ENCODE measurements at regions not wholly inside any gene's neighbourhood (a gene's known extent, or its start where the extent isn't known, plus 50 kb on each side); places are given as distances from the start of the nearest gene placed in this dataset.

DNA sequence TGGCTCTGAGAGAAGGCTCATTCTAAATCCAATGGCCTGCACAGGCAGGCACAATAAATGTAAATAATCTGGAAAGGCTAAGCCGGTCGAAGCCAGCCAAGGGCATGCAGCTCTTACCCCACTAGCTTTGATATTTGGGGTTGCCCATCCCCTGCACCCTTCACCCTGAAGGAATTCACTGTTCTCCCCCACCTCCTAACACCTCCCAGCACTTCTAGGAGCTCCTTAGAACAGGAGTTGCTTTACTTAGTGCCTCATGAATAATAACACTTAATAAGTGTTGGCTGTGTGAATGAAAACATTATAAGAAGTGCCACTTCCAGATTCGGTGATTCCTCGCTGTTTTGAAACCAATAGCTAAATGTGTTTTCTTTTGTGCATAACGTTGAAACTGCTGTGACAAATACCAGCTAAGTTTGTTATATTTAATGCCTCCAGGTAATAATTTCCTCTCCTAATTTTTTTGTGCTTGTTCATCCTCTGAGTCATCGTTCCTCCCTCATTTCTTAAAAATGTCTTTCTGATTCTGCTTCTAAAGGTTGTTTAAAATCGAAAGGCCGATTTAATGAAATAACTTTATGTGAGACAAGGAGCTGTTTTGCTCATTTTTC, 458.8 kb downstream of the METTL4 start:
- POLR2A ChIA-PET, result no interaction called here
- no peak for TF ChIP-seq ZNF384 (IDR thresholded peaks at IDR 0.05)
- TF ChIP-seq NFRKB (IDR thresholded peaks at IDR 0.05), result no peak
- TF ChIP-seq FOXM1 (IDR thresholded peaks at IDR 0.05; ENCODE audit: borderline replicate concordance), result no peak
- no peak for TF ChIP-seq ARNT (IDR thresholded peaks at IDR 0.05)
- TF ChIP-seq SP1 (IDR thresholded peaks at IDR 0.05), result no peak
- no peak for TF ChIP-seq FOXK2 (IDR thresholded peaks at IDR 0.05)
- no peak for TF ChIP-seq LEF1 (IDR thresholded peaks at IDR 0.05; ENCODE audit: borderline replicate concordance)
- no peak for TF ChIP-seq TARDBP (IDR thresholded peaks at IDR 0.05)
- no peak for TF ChIP-seq SUZ12 (IDR thresholded peaks at IDR 0.05)
- no peak for TF ChIP-seq L3MBTL2 (conservative IDR thresholded peaks at IDR 0.05)
- no peak for TF ChIP-seq ELF4 (IDR thresholded peaks at IDR 0.05)
- TF ChIP-seq CTBP1 (IDR thresholded peaks at IDR 0.05; ENCODE audit: borderline replicate concordance), result no peak
- TF ChIP-seq, protein P1, sequence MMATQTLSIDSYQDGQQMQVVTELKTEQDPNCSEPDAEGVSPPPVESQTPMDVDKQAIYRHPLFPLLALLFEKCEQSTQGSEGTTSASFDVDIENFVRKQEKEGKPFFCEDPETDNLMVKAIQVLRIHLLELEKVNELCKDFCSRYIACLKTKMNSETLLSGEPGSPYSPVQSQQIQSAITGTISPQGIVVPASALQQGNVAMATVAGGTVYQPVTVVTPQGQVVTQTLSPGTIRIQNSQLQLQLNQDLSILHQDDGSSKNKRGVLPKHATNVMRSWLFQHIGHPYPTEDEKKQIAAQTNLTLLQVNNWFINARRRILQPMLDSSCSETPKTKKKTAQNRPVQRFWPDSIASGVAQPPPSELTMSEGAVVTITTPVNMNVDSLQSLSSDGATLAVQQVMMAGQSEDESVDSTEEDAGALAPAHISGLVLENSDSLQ (IDR thresholded peaks at IDR 0.05), result no peak
- TF ChIP-seq HDGF (IDR thresholded peaks at IDR 0.05; ENCODE audit: borderline replicate concordance), result no peak
- TF ChIP-seq BHLHE40 (IDR thresholded peaks at IDR 0.05; ENCODE audit: borderline replicate concordance), result no peak
- no peak for TF ChIP-seq FOXA1 (IDR thresholded peaks at IDR 0.05)
- DNase-seq (ENCODE audit: extremely low spot score), result no peak
- CTCF ChIA-PET, result no interaction called here

DNA sequence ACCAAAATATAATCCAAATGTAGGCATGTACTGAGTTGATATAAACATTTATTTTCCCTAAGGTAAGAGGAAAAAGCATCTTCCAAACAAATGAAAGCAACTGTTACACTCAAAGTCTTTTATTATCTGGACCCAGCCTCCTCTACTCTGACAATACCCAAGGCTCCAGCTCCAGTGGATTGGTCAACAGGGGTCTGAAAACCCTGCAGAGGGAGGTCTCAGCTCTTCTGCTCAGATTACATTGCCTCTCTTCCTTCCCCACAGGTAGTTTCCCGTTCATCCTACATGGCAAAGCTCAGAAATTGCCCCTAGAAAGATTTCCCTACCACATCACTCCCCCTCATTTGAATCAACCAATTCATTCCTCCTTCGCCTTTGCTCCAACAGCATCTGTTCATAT, 457.0 kb downstream of the METTL4 start:
- ChIA-PET POLR2A (no interaction called here), CTCF (interaction anchor here (1.4 kb wide), 1 partner anchor 10 kb away, joined by 5 read pairs; no protein-coding TSS in a partner anchor)
- TF ChIP-seq SUZ12 (IDR thresholded peaks at IDR 0.05) (no peak), FOXK2 (IDR thresholded peaks at IDR 0.05) (no peak), ZNF384 (IDR thresholded peaks at IDR 0.05) (no peak), SP1 (IDR thresholded peaks at IDR 0.05) (no peak), FOXM1 (IDR thresholded peaks at IDR 0.05; ENCODE audit: borderline replicate concordance) (no peak), LEF1 (IDR thresholded peaks at IDR 0.05; ENCODE audit: borderline replicate concordance) (no peak), CTBP1 (IDR thresholded peaks at IDR 0.05; ENCODE audit: borderline replicate concordance) (no peak), ARNT (IDR thresholded peaks at IDR 0.05) (no peak), BHLHE40 (IDR thresholded peaks at IDR 0.05; ENCODE audit: borderline replicate concordance) (no peak), TARDBP (IDR thresholded peaks at IDR 0.05) (no peak), ELF4 (IDR thresholded peaks at IDR 0.05) (no peak), L3MBTL2 (conservative IDR thresholded peaks at IDR 0.05) (no peak), HDGF (IDR thresholded peaks at IDR 0.05; ENCODE audit: borderline replicate concordance) (no peak), FOXA1 (IDR thresholded peaks at IDR 0.05) (no peak), NFRKB (IDR thresholded peaks at IDR 0.05) (no peak)
- TF ChIP-seq, protein P1 (IDR thresholded peaks at IDR 0.05), result no peak
- no peak for DNase-seq (ENCODE audit: extremely low spot score)

DNA sequence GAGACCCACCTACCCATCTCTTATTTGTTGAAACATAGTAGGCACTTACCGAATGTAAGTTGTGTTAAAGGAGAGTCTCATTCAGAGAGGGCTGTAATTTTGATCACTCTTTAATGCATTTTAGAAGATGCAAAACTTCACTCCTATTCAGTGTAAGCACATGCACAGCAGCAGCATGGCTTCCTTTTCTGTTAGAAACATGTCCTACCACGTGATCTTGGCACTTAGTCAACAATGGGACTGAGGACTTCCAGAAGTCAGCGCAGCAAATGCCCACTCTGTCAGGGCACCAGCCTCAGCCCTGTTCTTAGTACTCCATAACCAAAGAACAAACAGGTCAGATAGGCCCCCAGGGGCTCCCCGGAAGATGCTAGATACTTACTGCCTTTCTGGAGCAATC, 456.5 kb downstream of the METTL4 start:
- no peak for TF ChIP-seq LEF1 (IDR thresholded peaks at IDR 0.05; ENCODE audit: borderline replicate concordance)
- TF ChIP-seq SP1 (IDR thresholded peaks at IDR 0.05), result no peak
- no peak for TF ChIP-seq ZNF384 (IDR thresholded peaks at IDR 0.05)
- TF ChIP-seq NFRKB (IDR thresholded peaks at IDR 0.05), result no peak
- no peak for TF ChIP-seq L3MBTL2 (conservative IDR thresholded peaks at IDR 0.05)
- TF ChIP-seq, protein P1 (IDR thresholded peaks at IDR 0.05), result no peak
- TF ChIP-seq SUZ12 (IDR thresholded peaks at IDR 0.05), result no peak
- TF ChIP-seq FOXM1 (IDR thresholded peaks at IDR 0.05; ENCODE audit: borderline replicate concordance), result no peak
- ChIA-PET POLR2A (no interaction called here), CTCF (interaction anchor here (1.4 kb wide), 1 partner anchor 10 kb away, joined by 5 read pairs; no protein-coding TSS in a partner anchor)
- no peak for DNase-seq (ENCODE audit: extremely low spot score)

DNA sequence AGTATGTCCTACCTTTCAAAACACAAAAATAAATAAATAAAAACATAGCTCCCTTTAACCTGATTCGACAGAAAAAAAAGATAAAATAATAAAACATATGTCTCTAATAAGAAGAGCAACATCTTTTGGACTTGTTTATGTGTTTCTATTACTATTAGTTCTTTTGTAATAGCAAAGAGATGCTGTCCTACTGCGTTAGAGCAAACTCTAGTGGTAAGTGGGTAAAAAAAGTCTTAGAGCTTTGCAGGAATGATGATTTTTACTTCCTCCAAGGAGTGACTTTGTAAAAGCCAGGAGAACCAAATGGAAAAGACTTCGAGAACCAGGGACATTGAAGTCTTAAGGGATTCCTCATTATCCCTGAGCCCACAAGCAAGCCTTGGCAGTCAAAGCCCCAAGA, 450.1 kb downstream of the METTL4 start:
- DNase-seq (ENCODE audit: extremely low spot score), result no peak
- TF ChIP-seq BHLHE40 (IDR thresholded peaks at IDR 0.05; ENCODE audit: borderline replicate concordance), result no peak
- no peak for TF ChIP-seq FOXK2 (IDR thresholded peaks at IDR 0.05)
- no peak for TF ChIP-seq LEF1 (IDR thresholded peaks at IDR 0.05; ENCODE audit: borderline replicate concordance)
- TF ChIP-seq SP1 (IDR thresholded peaks at IDR 0.05), result no peak
- CTCF ChIA-PET, result no interaction called here
- POLR2A ChIA-PET, result no interaction called here

DNA sequence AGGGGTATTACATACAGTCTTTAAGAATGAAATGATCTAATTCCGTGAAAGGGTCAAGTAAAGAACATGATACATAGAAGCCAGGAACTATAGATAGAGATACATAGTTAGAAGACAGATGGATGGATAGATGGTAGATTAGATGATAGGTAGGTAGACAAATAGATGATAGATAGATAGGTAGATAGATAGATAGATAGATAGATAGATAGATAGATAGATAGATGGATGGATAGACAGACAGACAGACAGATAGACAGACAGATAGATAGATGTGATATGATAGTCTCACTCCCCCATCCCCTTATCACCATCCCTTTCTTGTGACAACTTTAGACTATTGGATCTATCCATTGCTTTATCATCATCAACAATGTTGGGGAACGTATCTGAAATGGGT, 448.2 kb downstream of the METTL4 start:
- CTCF ChIA-PET, result no interaction called here
- no peak for TF ChIP-seq ELF4 (IDR thresholded peaks at IDR 0.05)
- no peak for TF ChIP-seq FOXA1 (IDR thresholded peaks at IDR 0.05)
- no peak for TF ChIP-seq FOXM1 (IDR thresholded peaks at IDR 0.05; ENCODE audit: borderline replicate concordance)
- no peak for TF ChIP-seq L3MBTL2 (conservative IDR thresholded peaks at IDR 0.05)
- TF ChIP-seq SP1 (IDR thresholded peaks at IDR 0.05), result no peak
- TF ChIP-seq, protein P1 (IDR thresholded peaks at IDR 0.05), result no peak
- no peak for TF ChIP-seq LEF1 (IDR thresholded peaks at IDR 0.05; ENCODE audit: borderline replicate concordance)
- TF ChIP-seq CTBP1 (IDR thresholded peaks at IDR 0.05; ENCODE audit: borderline replicate concordance), result no peak
- TF ChIP-seq SUZ12 (IDR thresholded peaks at IDR 0.05), result no peak
- no peak for TF ChIP-seq FOXK2 (IDR thresholded peaks at IDR 0.05)
- no peak for TF ChIP-seq BHLHE40 (IDR thresholded peaks at IDR 0.05; ENCODE audit: borderline replicate concordance)
- no peak for TF ChIP-seq NFRKB (IDR thresholded peaks at IDR 0.05)
- TF ChIP-seq HDGF (IDR thresholded peaks at IDR 0.05; ENCODE audit: borderline replicate concordance), result no peak
- TF ChIP-seq ARNT (IDR thresholded peaks at IDR 0.05), result no peak
- no peak for TF ChIP-seq ZNF384 (IDR thresholded peaks at IDR 0.05)
- no peak for TF ChIP-seq TARDBP (IDR thresholded peaks at IDR 0.05)
- no peak for DNase-seq (ENCODE audit: extremely low spot score)
- POLR2A ChIA-PET, result no interaction called here

All from HEK293T (cell line).